ENCODE measurements at regions not wholly inside any gene's neighbourhood (a gene's known extent, or its start where the extent isn't known, plus 50 kb on each side); places are given as distances from the start of the nearest gene placed in this dataset.

DNA sequence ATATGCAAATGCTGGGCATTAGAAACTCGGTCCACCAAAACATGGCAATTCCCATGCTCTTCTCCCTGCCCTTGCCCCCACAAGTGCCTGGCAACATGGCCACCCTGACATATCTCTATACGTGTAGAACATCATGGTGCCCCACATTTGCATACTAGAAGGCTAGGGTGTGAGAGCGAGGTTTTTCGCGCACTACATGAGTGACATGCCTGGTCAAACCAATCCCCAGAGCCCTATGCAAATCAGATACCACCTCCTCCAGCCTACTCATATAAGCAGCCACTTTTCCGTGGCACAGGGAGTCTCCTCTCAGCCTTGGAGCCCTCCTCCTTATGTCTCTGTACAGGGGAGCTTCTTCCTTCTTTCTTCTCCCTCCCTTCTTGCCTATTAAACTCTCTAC, 296.1 kb upstream of the GULP1 start:
- TF ChIP-seq, protein P1, sequence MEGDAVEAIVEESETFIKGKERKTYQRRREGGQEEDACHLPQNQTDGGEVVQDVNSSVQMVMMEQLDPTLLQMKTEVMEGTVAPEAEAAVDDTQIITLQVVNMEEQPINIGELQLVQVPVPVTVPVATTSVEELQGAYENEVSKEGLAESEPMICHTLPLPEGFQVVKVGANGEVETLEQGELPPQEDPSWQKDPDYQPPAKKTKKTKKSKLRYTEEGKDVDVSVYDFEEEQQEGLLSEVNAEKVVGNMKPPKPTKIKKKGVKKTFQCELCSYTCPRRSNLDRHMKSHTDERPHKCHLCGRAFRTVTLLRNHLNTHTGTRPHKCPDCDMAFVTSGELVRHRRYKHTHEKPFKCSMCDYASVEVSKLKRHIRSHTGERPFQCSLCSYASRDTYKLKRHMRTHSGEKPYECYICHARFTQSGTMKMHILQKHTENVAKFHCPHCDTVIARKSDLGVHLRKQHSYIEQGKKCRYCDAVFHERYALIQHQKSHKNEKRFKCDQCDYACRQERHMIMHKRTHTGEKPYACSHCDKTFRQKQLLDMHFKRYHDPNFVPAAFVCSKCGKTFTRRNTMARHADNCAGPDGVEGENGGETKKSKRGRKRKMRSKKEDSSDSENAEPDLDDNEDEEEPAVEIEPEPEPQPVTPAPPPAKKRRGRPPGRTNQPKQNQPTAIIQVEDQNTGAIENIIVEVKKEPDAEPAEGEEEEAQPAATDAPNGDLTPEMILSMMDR (conservative IDR thresholded peaks at IDR 0.05; ENCODE audit: low read length) = no peak
- TF ChIP-seq EZH2phosphoT487 (IDR thresholded peaks at IDR 0.05; ENCODE audit: borderline replicate concordance, low read depth, low read length) = no peak

Measured in OCI-LY7 (cell line).